Keratinocyte (primary cell): ENCODE measurements at regions not wholly inside any gene's neighbourhood (a gene's known extent, or its start where the extent isn't known, plus 50 kb on each side); places are given as distances from the start of the nearest gene placed in this dataset.

Experiments used
- CTCF ChIP-seq, 3 experiments: IDR thresholded peaks in 1 of 3; conservative IDR thresholded peaks in 1 of 3; optimal IDR thresholded peaks in 1 of 3; 2 replicates in 2 of 3; 3 replicates in 1 of 3; pipeline versions ENCODE3 to v1.5.1; 2011; ENCODE audit warnings: low read length in 3 of 3, mild to moderate bottlenecking in 3 of 3, moderate library complexity in 2 of 3, control low read depth in 1 of 3, inconsistent platforms in 1 of 3; ENCODE audit not compliant: insufficient read depth in 2 of 3; ENCODE audit errors: extremely low read depth in 1 of 3
- EZH2 ChIP-seq: IDR thresholded peaks from one replicate; pipeline ENCODE4 v1.6.1; 2012; ENCODE audit warnings: inconsistent platforms, mild to moderate bottlenecking, low read length, moderate library complexity

GRCh38 chr2:173623438-173624319 lies 269.0 kb downstream of the CDCA7 start:
- TF ChIP-seq CTCF (optimal IDR thresholded peaks at IDR 0.05 in 1 of 3, IDR thresholded peaks at IDR 0.05 in 1 of 3, conservative IDR thresholded peaks at IDR 0.05 in 1 of 3; ENCODE audit: extremely low read depth in 1 of 3, insufficient read depth in 2 of 3, low read length in 3 of 3) (no peak), EZH2 (no peak)
